Stimulated activated CD4-positive, alpha-beta T cell treated with anti-CD3 and anti-CD28 coated beads, Interleukin-1b, Interleukin-23, amount 100 ng/mL, for 4 hours (primary cell): ENCODE measurements at regions not wholly inside any gene's neighbourhood (a gene's known extent, or its start where the extent isn't known, plus 50 kb on each side); places are given as distances from the start of the nearest gene placed in this dataset.

Source experiments
- DNase-seq, 2 donors: peaks; one replicate each; pipeline ENCODE4 v3.0.0-alpha.2; 2020; ENCODE audit warnings: low read depth in 2 of 2

DNA sequence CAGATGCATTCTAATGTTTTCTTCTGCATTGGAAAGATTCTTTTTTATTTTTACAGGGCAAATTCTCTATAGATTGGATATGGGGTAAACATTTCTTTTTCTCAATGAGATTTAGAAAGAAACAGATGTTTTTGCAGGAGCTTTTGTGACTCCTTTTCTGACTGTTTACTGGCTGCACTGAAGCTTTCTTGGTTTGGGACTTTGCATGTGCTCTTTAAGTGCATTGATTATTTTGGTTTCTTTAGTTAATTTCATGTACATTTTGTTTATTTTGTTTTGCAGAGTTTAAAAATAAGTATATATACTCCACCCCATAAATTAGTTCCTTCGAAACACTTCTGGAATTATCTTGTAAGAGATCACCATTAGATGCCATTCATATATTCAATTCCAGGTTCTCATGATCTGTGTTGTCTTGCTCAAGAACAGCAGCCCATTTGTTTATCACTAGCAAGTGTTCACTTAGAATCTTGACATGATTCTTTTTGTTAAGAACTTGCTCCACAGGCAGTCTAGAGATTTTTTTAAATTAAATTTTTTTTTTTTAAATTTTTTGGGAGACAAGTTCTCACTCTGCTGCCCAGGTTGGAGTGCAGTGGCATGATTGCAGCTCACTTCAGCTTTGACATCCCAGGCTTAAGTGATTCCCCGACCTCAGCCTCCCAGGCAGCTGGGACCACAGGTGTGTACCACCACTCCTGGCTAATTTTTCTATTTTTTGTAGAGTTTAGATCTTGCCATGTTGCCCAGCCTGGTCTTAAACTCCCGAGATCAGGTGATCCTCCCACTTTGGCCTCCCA, 233.7 kb downstream of the MYCN start:
- DNase-seq = no peak

DNA sequence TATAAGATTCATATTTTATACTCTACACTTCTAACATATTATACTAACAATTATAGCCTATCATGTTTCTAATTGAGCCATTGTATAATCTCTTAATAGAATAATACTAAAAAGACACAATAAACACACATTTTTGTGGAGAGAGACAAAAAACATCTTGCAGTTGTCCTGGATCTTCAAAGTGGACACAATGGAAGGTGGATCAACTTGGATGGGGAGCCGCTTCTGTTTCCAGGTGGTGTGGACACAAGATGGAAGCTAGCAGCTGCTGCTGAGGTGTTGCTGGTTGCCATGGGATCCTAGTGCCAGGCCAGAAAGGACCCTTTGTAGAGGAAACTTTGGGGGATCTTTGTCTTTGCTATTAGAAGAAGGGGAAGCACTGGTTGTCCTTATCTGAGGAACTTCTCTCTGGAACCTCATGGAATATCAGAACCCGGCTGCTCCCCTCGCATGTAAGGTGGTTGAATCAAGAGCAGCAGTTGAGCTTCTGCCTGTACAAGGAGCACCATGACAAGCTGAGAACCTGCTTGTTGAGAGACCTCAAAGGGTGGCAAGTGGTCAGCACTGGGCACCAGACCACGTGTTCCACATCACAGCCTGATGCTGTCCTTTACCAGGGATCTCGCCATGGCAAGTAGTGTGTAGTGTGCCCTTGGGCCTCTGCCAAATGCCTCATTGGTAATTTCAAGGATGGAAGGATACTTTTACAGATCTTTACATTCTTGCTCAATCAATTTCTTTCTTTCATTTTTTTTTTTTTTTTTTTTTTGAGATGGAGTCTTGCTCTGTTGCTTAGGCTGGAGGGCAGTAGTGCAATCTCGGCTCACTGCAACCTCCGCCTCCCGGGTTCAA, 232.2 kb downstream of the MYCN start:
- no peak for DNase-seq

DNA sequence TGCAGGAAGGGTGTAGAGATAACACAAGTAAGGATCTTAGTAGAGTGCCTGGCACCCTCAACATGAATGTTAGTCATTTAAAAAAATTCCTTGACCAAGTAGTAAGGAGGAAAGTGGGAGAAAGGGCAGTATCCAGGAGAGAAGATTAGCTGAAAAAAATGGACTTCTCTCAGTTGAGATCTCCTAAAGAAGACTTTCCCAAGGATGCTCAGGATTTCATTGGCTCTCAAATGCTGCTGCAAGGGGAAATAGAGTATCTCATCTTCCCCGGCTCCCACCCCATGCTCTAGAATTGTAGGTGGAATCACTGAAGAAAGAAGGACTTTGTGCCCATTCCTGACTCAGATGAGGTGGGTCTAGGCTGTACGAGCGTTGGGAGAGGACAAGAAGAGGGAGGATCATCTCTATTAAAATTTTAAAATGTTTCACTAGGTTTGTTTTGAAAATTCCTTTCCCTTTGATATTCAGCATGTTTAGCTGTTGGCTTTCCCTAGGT, 231.1 kb downstream of the MYCN start:
- DNase-seq = no peak

DNA sequence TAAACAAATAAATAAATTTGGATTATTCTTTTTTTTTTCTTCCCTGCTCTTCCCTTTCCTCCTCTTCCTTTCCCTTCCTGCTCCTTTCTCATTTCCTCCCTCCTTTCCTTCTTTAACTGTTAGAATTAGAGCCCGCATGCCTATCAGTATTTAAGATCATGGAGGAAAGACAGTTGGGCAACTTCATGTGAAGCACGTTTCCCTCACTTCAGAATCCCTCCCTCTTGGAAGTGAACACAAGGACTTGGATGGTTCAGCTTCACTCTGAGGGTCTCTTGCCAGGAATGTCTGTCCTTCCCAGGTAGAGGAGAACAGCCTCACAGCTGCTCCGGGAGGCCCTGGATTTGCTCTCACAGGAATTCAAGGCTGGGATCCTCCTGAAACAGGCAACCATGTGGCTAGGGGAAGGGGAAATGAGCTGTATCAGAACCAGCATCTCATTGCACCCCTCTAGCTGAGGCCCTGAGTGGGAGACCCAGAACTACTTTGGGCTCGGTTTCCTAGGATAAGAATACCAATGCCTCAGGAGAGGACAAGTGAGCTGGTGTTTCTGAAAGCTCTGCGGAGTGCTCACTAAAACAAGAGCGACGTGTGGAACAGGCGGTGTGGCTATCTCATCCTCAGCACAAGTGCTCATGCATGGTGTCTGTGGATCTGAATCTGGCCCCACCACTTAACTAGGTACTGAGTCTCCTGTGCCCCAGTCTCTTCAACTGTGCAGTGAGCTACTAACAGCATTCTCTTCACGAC, 230.5 kb downstream of the MYCN start:
- no peak for DNase-seq

DNA sequence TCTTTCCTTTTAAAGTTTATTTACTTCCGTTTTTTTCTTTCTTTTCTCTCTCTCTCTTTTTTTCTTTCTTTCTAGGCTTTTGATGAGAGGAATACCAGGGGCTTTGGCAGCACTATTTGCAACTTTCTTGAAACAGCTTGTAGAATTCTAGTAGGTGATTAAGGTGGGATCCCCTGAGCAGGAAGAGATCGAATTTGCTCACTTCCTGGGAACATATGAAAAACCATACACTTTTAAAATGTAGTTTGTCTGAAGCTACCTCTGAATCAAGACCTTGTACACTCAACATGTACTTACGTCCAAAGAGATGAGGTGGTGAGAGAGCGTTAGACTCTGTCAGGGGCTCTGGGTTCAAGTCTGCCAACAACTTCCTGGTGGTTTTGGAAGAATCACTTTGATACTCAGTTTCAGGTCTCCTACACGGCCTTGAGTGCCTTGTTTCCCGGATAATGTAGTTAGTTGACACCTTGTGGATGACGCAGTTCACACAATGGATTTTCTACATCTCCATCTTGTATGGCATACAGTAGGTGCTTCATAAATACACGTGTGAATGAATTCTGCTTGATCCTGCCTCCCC, 229.1 kb downstream of the MYCN start:
- DNase-seq = no peak

DNA sequence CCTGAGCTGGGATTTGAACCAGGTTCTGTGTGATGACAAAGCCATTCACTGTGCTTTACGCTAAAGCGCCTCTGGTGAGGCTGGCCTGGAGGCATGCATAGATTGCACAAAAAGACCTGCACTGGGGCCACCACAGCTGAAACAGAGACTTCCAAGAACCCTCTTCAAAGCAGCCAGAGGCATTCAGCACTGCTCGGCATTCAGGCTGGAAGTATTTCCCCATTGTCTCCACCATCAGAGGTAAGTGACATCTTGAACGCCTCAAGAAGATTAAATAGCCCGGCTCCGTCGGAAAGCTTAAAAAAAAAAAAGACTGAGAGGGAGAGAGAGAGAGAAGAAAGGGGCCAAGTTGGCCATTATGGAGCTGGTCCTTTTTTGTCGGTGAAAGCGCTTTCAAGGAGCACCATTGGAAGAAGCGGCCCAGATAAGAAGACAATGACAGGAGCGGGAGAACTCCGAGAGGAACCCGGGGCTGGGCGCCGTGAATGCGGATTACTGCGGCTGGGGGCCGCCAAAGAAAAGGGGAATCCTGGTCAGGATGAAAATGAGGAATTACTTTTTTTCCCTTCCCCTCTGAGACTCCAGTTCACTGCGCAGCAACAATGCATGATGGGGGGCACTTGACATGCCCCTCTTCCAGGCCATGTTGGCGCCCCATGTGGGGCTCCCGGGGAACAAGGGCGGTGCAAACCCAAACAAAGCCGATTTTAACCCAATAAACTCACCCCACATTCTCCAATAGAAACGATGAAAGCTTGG, 228.3 kb downstream of the MYCN start:
- no peak for DNase-seq

DNA sequence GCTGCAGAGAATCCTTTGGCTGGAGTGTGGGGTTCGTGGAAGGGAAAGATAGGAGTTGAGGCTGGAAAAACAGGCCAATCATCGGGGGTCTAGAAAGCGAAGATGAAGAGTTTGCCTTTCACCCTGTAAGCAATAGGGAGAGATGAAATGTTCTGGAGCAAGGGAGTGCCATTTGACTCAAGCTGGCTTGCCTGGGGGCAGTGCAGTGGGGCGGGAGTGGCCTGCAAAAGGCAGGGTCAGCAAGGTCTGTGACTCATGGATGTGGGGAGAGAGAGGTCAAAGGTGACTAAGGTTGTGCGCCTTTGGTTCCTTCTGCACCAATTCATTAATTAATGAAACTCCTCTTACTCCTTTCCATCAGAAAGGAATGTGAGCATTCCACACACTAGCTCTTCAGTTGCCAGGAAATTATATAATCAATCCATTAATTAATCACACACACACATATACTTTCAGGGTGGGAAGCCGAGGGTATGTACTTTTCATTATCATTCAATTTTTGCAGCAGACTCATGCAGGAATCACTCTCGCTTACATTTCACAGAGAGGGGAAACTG, 227.6 kb downstream of the MYCN start:
- DNase-seq = no peak

DNA sequence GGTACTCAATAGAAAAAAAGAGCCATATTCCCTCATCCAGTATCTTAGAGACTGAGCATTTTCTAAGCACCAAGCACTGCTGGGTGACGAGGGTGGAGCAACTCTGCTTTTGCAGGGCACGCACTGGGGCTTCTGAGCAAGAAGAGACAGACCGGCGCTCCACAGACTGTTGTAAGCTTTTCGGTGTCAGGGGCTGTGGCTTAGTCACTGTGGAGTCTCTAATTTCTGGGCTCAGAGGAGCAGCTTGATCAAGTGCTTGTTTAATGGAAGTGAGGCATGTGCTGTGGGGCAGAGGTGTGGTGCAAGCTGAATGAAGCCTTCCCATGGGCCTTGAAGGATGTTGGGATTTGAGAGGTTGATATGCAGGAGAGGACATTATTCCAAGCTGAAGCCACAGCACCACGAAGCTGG, 227.1 kb downstream of the MYCN start:
- DNase-seq = no peak

DNA sequence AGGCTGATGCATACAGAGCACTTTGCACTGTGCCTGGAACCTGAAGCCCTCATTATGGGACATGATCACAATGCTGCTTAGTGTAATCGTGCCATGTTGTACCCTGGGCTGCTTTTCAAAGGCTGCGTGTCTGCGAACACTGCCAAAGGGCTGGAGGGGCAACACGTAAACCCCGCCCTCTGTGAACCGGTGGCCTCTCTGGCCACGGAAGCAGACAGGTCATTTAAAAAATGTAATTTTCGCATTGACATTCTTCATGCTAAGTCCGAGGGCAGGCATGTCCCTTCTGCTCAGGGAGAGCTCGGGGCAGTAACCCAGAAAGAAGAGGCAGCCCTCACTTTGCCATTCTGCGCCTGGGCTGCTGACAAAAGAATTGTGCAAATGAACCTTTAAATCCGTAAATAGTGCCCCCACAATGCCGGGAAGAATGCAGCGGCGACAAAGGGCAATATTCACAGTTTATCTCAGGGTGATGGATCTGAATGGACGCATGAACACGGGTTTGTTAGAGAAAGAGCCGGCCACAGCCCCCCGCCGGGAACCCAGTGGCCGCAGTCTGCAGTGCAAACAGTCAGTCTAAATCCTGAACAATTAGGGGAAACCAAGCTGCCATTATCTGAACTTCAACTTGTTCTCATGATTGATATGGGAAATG, 226.1 kb downstream of the MYCN start:
- DNase-seq = no peak

DNA sequence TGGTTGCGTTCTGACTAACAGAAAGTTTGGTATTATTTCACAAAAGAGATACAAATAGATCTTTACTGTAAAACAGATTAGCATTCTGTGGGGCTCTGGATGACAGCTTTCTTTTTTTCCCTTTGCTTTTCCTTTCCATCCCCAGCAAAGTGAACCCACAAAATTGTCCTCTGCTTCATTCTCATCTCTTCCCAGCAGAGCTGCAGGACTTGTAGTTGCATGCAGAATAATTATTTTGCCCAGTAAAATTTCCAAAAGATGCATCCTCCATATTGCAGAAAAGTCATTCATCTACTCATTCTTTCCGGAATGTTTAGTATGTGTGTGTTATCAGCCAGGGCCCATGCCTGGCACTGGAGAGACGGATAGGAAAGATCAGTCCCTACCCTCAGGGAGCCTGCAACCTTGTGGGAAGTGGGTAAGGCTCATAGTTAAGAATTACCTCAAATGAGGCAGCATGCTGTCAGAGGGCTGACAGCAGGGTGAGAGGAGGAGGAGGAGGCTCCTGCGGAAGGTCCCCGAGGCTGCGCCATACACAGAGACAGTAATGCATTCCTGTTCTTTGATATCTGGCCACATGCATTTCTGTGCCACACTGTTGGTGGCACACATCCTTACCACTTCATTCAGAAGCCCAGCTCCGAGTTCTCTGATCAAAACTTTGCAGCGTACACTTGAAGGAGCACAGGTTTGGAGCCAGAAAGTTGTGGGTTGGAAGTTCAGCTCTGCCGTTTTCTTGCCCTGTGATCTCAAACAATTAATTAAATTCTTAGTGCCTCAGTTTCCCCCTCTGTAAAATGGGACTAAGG, 225.4 kb downstream of the MYCN start:
- no peak for DNase-seq

DNA sequence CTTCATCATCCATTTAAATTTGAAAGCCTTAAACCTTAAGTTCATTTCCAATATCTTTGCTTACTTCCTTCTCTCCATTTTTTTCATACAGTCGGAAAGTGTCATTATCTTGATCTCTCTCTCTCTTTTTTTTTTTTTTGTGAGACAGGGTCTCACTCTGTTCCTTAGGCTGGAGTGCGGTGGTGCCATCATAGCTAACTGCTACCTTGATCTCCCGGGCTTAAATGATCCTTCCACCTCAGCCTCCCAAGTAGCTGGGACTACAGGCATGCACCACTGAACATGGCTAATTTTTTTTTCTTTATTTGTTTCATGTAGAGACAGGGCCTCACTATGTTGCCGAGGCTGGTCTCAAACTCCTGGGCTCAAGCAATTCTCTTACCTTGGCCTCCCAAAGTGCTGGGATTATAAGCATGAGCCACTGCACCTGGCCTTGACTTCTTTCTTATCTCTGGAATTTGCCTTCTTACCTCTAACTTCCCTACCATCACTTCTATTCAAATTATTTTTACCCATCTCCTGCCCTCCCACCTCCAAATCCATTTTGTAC, 222.2 kb downstream of the MYCN start:
- DNase-seq = no peak

DNA sequence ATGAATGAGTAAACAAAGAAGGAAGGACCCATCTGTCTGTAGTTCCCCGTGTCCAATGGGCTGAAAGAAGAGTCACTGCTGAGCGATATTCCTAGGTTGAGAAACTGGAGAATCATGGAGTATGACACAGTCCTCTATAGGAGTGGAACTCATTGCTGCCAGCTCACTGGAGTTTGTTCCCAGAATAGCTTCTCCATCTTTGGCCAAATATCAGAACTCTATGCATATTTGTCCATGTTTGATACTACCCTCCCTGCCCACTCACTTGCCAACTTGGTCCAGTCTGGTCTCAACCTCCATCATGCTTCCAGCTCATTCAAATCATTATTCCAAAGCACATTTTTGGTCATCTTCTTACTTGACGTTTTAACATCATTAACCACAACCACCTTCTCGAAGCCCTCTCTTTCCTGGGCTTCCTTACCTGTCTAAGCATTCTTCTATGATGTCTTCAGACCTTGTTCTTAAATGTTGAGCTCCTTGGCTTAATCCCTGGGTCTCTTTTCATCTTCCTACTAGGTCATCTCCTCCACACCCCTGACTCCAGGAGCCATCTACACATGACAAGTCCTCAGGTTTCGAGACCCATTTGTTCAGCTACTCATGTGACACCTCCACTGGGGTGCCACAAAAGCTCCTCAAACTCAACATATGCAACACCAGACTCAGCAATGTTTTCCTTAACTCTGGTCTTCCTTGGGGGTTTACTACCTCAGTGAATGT, 221.6 kb downstream of the MYCN start:
- no peak for DNase-seq

DNA sequence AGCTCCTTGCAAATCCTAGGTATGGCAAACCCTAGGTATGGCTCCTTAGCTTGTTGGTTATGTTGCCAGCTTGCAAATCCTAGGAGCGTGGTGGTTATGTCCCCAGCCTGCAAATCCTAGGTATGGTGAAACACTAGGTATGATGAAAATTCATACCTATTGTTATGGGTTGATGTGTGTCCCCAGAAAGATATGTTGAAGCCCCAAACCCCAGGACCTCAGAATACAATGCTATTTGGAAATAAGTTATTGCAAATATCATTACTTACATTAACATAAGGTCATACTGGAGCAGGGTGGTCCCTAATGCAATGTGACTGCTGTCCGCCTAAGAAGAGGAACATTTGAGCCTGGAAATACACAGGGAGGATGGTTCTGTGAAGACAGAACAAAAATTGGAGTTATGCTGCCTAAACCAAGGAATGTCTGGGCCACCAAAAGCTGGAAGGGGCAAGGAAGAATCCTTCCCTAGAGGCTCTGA, 220.8 kb downstream of the MYCN start:
- no peak for DNase-seq

DNA sequence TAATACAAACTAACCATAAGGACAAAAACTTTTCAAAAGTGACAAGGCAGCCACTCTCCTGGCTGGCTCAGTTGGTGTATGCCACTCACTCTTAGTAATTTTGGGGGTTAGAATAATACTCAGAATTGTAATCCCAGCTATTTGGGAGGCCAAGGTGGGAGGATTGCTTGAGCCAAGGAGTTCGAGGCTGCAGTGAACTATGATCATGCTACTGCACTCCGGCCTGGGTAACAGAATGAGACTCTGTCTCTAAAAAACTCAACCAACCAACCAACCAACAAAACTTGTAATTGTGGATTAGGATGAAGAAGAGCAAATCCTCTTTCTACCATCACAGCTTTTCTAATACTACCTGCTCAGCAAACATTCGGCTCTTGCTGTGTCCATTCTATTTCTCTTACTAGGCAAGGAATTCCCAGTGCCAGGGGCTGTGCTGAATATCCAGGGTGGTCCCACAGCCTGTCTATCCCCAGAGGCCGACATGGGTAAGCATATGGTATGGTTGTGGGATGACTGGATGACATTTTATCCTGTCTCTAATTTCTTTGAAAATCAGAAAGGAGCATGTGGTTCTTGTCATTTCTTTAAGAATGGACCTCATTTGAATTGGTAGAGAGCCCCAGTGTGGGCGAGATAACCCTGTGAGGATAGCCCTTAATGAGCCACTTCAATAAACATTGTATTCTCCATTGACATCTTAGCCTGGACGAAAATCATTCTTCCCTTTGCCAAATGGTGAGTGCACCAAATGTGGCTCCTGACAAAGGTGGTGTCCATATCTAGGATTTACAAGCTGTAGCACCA, 220.1 kb downstream of the MYCN start:
- DNase-seq = no peak

DNA sequence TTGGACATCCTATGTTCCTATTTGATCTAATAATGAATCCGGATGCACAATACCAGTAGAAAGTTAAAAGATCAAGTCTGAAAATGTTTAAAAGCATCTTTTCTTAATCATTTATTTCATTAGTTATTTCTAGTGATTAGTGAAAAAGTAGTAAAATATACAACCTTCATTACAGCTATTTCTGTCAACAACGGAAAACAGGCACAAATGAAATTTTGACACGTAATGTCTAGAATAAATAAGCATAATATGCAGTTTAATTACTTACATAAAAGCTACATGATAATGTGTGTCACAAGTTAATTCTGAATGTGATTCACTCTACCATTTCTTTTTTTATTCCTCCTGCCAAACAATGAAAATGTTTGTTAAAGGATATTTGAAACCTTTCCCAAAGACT, 216.1 kb downstream of the MYCN start:
- DNase-seq = no peak

DNA sequence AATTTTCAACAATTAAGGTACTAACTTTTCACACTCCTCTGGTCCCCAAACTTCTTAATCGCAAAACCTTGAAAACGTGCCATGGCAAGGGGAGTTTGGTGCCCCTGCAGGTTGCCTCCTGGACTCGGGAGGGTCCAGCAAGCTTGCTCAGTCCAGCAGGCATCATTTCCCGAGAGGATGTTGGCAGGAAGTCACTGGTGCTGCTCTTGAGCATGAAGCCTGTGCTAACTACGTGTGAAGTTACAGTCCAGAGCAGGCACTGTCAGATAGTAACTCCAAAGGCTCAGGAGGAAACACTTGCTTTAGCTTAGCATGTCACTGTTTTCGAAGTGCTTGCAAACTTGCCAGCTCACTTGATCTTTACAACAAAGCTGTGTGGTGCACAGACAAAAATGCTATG, 215.4 kb downstream of the MYCN start:
- no peak for DNase-seq

DNA sequence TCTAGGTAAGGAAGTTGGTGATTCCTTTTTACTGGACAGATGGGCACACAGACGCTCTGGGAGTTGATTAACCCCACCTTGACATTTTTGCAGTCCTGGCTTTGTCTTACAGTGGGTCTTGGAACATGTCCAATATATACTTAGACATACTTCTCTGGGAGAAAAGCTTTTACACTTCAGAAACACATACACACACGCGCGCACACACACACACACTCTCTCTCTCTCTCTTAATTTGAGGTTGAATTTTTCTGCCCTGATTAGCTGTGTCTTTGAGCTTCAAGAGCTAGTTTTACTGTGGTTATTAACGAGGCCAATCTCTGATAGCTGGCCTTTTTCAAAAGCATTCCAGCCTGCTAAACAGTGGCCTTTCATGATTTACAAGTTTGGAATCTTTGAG, 215.0 kb downstream of the MYCN start:
- no peak for DNase-seq
